K562 (cell line): ENCODE measurements at regions not wholly inside any gene's neighbourhood (a gene's known extent, or its start where the extent isn't known, plus 50 kb on each side); places are given as distances from the start of the nearest gene placed in this dataset.

ENCODE experiments used
- ATAC-seq: fragments of 200-7000 bp; cut with Tn5 transposase; 3 replicates; pipeline ENCODE4 v1.9.1; 2020; ENCODE audit warnings: moderate library complexity
- BruUV-seq: library from RNA; stranded (reverse); fragments of 400-500 nt; replicated peaks from 2 replicates; lab custom pipeline; 2021; lab: Mats Ljungman, UMichigan
- CTCF ChIA-PET: fragments of 300-600 bp; formaldehyde crosslinking; extraction: SDS; loops from one replicate; lab custom pipeline; 2021; ENCODE audit warnings: low intra/inter-chr PET ratio; lab: Yijun Ruan, JAX
- POLR2A ChIA-PET: fragments of 300-600, 350-650 bp; sonication (Branson Sonifier 250); formaldehyde crosslinking; extraction: SDS; loops from one replicate; lab custom pipeline; 2021; ENCODE audit warnings: antibody characterized with exemption, inconsistent platforms; lab: Yijun Ruan, JAX
- DNase-seq, 4 experiments: peaks; one replicate each; pipeline versions ENCODE4 v3.0.0 to v3.0.0-alpha.2; 2011 to 2018; ENCODE audit warnings: low spot score in 3 of 4, mixed read lengths in 3 of 4; ENCODE audit errors: extremely low read depth in 1 of 4
- FAIRE-seq: peaks from 2 replicates; lab custom pipeline; 2011; peaks lifted over from hg19 to GRCh38; lab: Jason Lieb, UNC
- H2AFZ ChIP-seq: 2 replicates; pipeline ENCODE4 v1.6.0; 2011; ENCODE audit warnings: low read depth, low read length, control low read depth, inconsistent platforms
- H3K27ac ChIP-seq: fragments of 200-600 bp; 3 replicates; pipeline ENCODE4 v1.8.0; 2011; ENCODE audit warnings: low read depth, mild to moderate bottlenecking, control low read depth, inconsistent platforms, low read length, moderate library complexity, mixed read lengths; ENCODE audit errors: extremely low read depth
- H3K27me3 ChIP-seq, 2 experiments: fragments of 300-600 bp in 1 of 2; 2 replicates in 1 of 2; 3 replicates in 1 of 2; pipeline versions ENCODE4 v1.6.0 to v1.8.0; 2011; ENCODE audit warnings: inconsistent platforms in 2 of 2, low read length in 2 of 2, mild to moderate bottlenecking in 1 of 2, mixed read lengths in 1 of 2, moderate library complexity in 1 of 2; ENCODE audit not compliant: control insufficient read depth in 2 of 2, insufficient read depth in 2 of 2
- H3K36me3 ChIP-seq: fragments of 300-600 bp; 3 replicates; pipeline ENCODE4 v1.8.0; 2011; ENCODE audit warnings: mild to moderate bottlenecking, low read length, inconsistent platforms; ENCODE audit not compliant: control insufficient read depth, insufficient read depth
- H3K4me1 ChIP-seq, 2 experiments: fragments of 200-600 bp in 1 of 2; replicated peaks in 1 of 2; 2 replicates in 1 of 2; 3 replicates in 1 of 2; pipeline versions ENCODE4 v1.5.1 to v1.8.0; 2011; ENCODE audit warnings: inconsistent platforms in 2 of 2, low read length in 2 of 2, mild to moderate bottlenecking in 1 of 2, mixed read lengths in 1 of 2, moderate library complexity in 1 of 2; ENCODE audit not compliant: control insufficient read depth in 2 of 2, insufficient read depth in 2 of 2
- H3K4me2 ChIP-seq: 2 replicates; pipeline ENCODE4 v1.6.1; 2011; ENCODE audit warnings: low read length, control low read depth, inconsistent platforms, mixed read lengths; ENCODE audit not compliant: insufficient read depth
- H3K4me3 ChIP-seq: fragments of 200-600 bp; sonication (generic), shearing (Covaris generic); 2 replicates; pipeline ENCODE4 v1.5.1; 2016; ENCODE audit warnings: control low read depth, inconsistent platforms
- H3K79me2 ChIP-seq: fragments of 200-600 bp; 3 replicates; pipeline ENCODE4 v1.8.0; 2011; ENCODE audit warnings: low read length, inconsistent platforms; ENCODE audit not compliant: control insufficient read depth, insufficient read depth
- H3K9ac ChIP-seq, 2 experiments: 2 replicates each; pipeline versions ENCODE4 v1.6.0 to v1.6.1; 2011; ENCODE audit warnings: low read depth in 2 of 2, low read length in 2 of 2, control low read depth in 1 of 2, inconsistent platforms in 1 of 2, mild to moderate bottlenecking in 1 of 2, mixed read lengths in 1 of 2; ENCODE audit not compliant: insufficient read depth in 1 of 2
- H3K9me1 ChIP-seq: one replicate; pipeline ENCODE4 v1.6.0; 2011; ENCODE audit warnings: inconsistent platforms, mild to moderate bottlenecking, low read length, moderate library complexity; ENCODE audit not compliant: control insufficient read depth, insufficient read depth
- H3K9me3 ChIP-seq: replicated peaks from 2 replicates; pipeline ENCODE4 v1.5.1; 2011; ENCODE audit warnings: low read depth, low read length, inconsistent platforms; ENCODE audit not compliant: control insufficient read depth, insufficient read depth
- H4K20me1 ChIP-seq: replicated peaks from 2 replicates; pipeline ENCODE4 v1.6.1; 2011; ENCODE audit warnings: low read length, inconsistent platforms, mixed read lengths; ENCODE audit not compliant: control insufficient read depth, insufficient read depth
- FOXA3 ChIP-seq, 2 experiments: fragments of 450-650 bp in 1 of 2; sonication (generic) in 1 of 2; formaldehyde crosslinking; IDR thresholded peaks in 1 of 2; conservative IDR thresholded peaks in 1 of 2; 2 replicates each; pipeline versions ENCODE4 v1.4.0 to v1.8.0; 2020 to 2022; ENCODE audit warnings: mild to moderate bottlenecking in 2 of 2, missing genetic modification reagents in 1 of 2
- HBP1 ChIP-seq: fragments of 450-650 bp; formaldehyde crosslinking; IDR thresholded peaks from 2 replicates; pipeline ENCODE4 v1.4.0; 2022; ENCODE audit warnings: missing genetic modification characterization
- NR0B1 ChIP-seq: fragments of 450-650 bp; IDR thresholded peaks from one replicate; pipeline ENCODE4 v1.6.1; 2018; ENCODE audit warnings: mild to moderate bottlenecking, moderate library complexity; ENCODE audit not compliant: partially characterized antibody
- SMARCC2 ChIP-seq: fragments of 450-650 bp; IDR thresholded peaks from 2 replicates; pipeline ENCODE4 v1.6.1; 2017; ENCODE audit warnings: antibody characterized with exemption, moderate library complexity, mild to moderate bottlenecking, low read depth
- TAF1 ChIP-seq: IDR thresholded peaks from 2 replicates; pipeline ENCODE4 v1.6.1; 2011; ENCODE audit warnings: mild to moderate bottlenecking, low read length, moderate library complexity; ENCODE audit not compliant: insufficient read depth, control insufficient read depth, severe bottlenecking; ENCODE audit errors: extremely low read depth
- WGBS: fragments of 100-300 bp; shearing (Covaris generic); methylation state at CpG from one replicate; pipeline ENCODE4 v1.1.6; 2016; ENCODE audit warnings: low coverage, mixed read lengths; ENCODE audit not compliant: insufficient coverage; ENCODE audit errors: missing lambda C conversion rate; 5-methylcytosine and 5-hydroxymethylcytosine counted together
- in situ Hi-C: fragments of 300-500 bp; cut with MboI; formaldehyde crosslinking; loops from 4 replicates; pipeline ENCODE4 v1.15.0; 2018; ENCODE audit warnings: inconsistent platforms, mixed read lengths
- intact Hi-C: fragments of 100-400 bp; cut with micrococcal nuclease; formaldehyde crosslinking; loops from 2 replicates; pipeline ENCODE4 v1.14.2; 2022

- no peak for TF ChIP-seq HBP1 (CRISPR knock-in tag)
Measured at GRCh38 chr1:198865319-198865718, 226.5 kb downstream of the PTPRC start (continued).

GRCh38 chr1:198867182-198867581 lies 228.3 kb downstream of the PTPRC start:
- no TSS peak for BruUV-seq
- 1% methylated on average over 6 of the region's 6 CpGs for WGBS
- no peaks in the 10 kb centered on the region for H3K27me3 ChIP-seq
- POLR2A ChIA-PET, result interaction anchor here (0.7 kb wide), 1 partner anchor 16 kb away, joined by 4 read pairs; no protein-coding TSS in a partner anchor
- no peak overlapping the region for H3K9ac ChIP-seq
- H3K4me1 ChIP-seq, result no peaks in the 10 kb centered on the region
- H3K4me2 ChIP-seq, result no peak overlapping the region
- intact Hi-C loops, result no loop called here
- H3K9me3 ChIP-seq, result no peaks in the 10 kb centered on the region
- ATAC-seq (no peak), DNase-seq (no peak), FAIRE-seq (no peak)
- in situ Hi-C loops, result no loop called here
- CTCF ChIA-PET, result no interaction called here
- H3K36me3 ChIP-seq, result no peaks in the 10 kb centered on the region
- H2AFZ ChIP-seq, result no peak overlapping the region
- TF ChIP-seq NR0B1, result no peak
- no peak for TF ChIP-seq TAF1
- TF ChIP-seq SMARCC2, result no peak
- no peak for TF ChIP-seq FOXA3 (CRISPR knock-in tag; conservative IDR thresholded peaks at IDR 0.05 in 1 of 2, IDR thresholded peaks at IDR 0.05 in 1 of 2)
- H4K20me1 ChIP-seq, result no peaks in the 10 kb centered on the region
- no peaks in the 10 kb centered on the region for H3K79me2 ChIP-seq
- no peak overlapping the region for H3K27ac ChIP-seq
- no peaks in the 10 kb centered on the region for H3K9me1 ChIP-seq
- H3K4me3 ChIP-seq, result no peak overlapping the region
